Progenitor cell of endocrine pancreas (in vitro differentiated cells): ENCODE measurements at regions not wholly inside any gene's neighbourhood (a gene's known extent, or its start where the extent isn't known, plus 50 kb on each side); places are given as distances from the start of the nearest gene placed in this dataset.
"Not testable (repeated sequence)": the region's sequence is repeated elsewhere in the genome, so short reads cannot be mapped to it uniquely, and the experiment has no call there.

Experiments used
- DNase-seq: peaks from one replicate; pipeline ENCODE4 v3.0.0; 2021; ENCODE audit warnings: low spot score; ENCODE audit not compliant: unreplicated experiment
- H3K27ac Mint-ChIP-seq: 2 replicates; pipeline ENCODE4 v1.8.0; 2021; ENCODE audit warnings: mild to moderate bottlenecking, moderate library complexity, mixed read lengths
- H3K27me3 Mint-ChIP-seq: 2 replicates; pipeline ENCODE4 v1.8.0; 2021; ENCODE audit warnings: mixed read lengths
- H3K36me3 Mint-ChIP-seq: 2 replicates; pipeline ENCODE4 v1.8.0; 2022; ENCODE audit warnings: mixed read lengths; ENCODE audit not compliant: insufficient read depth
- H3K4me1 Mint-ChIP-seq: 2 replicates; pipeline ENCODE4 v1.8.0; 2021; ENCODE audit warnings: low read depth, mixed read lengths
- H3K4me3 Mint-ChIP-seq: 2 replicates; pipeline ENCODE4 v1.8.0; 2021; ENCODE audit warnings: low read depth, mild to moderate bottlenecking, moderate library complexity, mixed read lengths
- H3K9me3 Mint-ChIP-seq: 2 replicates; pipeline ENCODE4 v1.8.0; 2021; ENCODE audit warnings: low read depth, mixed read lengths
- TF ChIP-seq, protein P1 (sequence below): fragments of 200-600 bp; sonication (generic); IDR thresholded peaks from one replicate; pipeline ENCODE4 v1.5.0; 2021; ENCODE audit warnings: antibody characterized with exemption, mild to moderate bottlenecking; ENCODE audit not compliant: unreplicated experiment

DNA sequence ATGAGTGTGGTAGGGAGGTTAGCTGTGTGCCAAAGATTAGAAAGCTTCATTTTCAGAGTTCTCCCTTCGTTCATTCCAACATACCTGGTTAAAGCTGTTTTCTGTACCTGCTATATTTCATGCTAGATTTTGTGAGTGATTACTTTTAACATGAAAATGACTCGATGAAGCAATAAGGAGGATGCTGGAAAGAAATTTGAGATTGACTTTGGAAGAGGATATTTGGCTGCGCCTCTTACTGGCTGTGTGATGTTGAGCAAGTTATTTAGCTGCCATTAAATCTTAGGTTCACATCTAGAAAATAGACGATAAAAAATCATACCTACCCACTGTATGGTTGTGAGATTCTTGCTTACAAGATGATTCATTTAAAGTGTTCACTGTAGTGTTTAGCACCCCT lies 288.7 kb downstream of the ZIC4 start:
- no peak overlapping the region for H3K27ac Mint-ChIP-seq
- no peaks in the 10 kb centered on the region for H3K27me3 Mint-ChIP-seq
- no peak for DNase-seq
- TF ChIP-seq, protein P1, sequence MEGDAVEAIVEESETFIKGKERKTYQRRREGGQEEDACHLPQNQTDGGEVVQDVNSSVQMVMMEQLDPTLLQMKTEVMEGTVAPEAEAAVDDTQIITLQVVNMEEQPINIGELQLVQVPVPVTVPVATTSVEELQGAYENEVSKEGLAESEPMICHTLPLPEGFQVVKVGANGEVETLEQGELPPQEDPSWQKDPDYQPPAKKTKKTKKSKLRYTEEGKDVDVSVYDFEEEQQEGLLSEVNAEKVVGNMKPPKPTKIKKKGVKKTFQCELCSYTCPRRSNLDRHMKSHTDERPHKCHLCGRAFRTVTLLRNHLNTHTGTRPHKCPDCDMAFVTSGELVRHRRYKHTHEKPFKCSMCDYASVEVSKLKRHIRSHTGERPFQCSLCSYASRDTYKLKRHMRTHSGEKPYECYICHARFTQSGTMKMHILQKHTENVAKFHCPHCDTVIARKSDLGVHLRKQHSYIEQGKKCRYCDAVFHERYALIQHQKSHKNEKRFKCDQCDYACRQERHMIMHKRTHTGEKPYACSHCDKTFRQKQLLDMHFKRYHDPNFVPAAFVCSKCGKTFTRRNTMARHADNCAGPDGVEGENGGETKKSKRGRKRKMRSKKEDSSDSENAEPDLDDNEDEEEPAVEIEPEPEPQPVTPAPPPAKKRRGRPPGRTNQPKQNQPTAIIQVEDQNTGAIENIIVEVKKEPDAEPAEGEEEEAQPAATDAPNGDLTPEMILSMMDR: no peak
- H3K4me3 Mint-ChIP-seq: no peak overlapping the region
- H3K36me3 Mint-ChIP-seq: no peaks in the 10 kb centered on the region
- no peaks in the 10 kb centered on the region for H3K9me3 Mint-ChIP-seq
- H3K4me1 Mint-ChIP-seq: no peaks in the 10 kb centered on the region

DNA sequence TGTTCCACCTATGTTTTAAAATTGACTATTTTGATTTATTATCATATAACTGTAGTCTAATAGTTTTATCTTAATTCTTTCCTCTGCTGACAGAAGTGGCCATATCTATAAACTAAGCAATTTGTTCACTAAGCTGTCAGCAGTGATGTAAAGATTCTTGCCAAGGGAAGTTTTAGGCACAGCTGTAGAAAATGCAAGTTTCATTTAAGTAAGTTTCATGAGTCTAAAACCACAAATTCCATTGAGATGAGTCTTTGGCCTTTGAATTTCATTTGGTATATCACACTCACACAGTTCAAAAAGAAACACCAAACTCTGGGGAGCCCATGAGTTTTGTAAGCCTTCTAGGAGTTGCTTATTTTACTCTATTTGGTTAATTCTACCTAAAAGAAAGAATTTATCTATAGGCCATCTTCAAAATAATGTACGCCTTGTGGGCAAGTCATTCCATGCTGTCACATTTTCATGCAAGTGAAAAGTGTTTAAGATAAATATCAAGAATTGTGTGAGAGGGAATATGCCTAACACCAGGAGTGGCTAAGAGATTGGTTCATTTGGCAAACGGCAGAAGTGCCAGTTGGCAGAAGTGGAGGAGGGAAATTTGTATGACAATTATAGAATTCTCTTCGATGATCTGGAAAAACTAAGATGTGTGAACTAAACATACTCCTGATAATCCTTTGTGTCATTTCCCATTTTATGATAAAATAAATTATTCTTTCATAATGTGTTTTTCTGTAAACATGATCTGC lies 292.9 kb downstream of the ZIC4 start:
- Mint-ChIP-seq H3K4me3 (no peak overlapping the region), H3K4me1 (no peaks in the 10 kb centered on the region), H3K27ac (no peak overlapping the region), H3K9me3 (peaks cover 3% of the 10 kb centered on the region), H3K36me3 (no peaks in the 10 kb centered on the region), H3K27me3 (no peaks in the 10 kb centered on the region)
- TF ChIP-seq, protein P1: no peak
- no peak for DNase-seq

DNA sequence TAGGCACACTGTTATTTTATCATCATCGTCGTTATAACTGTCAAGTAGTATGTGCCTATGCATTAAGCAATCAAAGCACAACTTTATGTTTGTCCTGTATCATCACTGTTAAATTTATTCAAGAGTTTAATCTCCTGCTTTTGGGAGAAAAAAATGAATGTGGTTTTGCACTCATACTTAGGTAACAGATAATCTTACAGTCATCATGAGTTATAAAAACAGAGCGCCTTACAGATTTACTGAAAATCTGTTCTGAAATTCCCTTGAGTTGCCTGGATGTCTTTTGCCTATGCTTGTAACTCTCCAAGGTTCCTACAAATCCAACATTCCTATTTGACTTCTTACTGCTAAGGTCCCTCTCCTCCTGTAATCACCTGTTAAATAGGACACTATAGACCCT lies 307.3 kb downstream of the ZIC4 start:
- no peak for DNase-seq
- TF ChIP-seq, protein P1: no peak
- H3K4me1 Mint-ChIP-seq: no peaks in the 10 kb centered on the region
- no peak overlapping the region for H3K27ac Mint-ChIP-seq
- no peak overlapping the region for H3K4me3 Mint-ChIP-seq
- no peaks in the 10 kb centered on the region for H3K36me3 Mint-ChIP-seq
- peaks cover 11% of the 10 kb centered on the region for H3K9me3 Mint-ChIP-seq
- no peaks in the 10 kb centered on the region for H3K27me3 Mint-ChIP-seq

DNA sequence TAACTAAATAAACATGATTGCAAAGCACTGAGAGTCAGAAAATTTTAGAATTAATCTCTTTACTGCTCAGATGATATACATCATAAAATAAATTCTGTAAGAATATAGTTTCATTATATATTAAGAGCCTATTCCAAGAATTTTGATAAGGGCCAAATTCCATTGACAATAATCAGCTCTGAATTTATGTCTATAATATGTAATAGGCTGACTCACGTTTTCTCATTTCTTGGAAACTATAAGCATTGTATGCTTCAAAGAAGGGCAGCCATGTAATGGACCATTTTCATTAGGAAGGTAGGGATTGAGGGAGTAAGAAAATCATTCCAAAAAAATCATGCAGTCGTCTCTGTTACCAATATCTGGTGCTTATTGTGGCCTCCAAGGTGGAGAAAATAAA lies 315.9 kb downstream of the ZIC4 start:
- H3K4me1 Mint-ChIP-seq: peaks cover 4% of the 10 kb centered on the region
- DNase-seq: no peak
- H3K27me3 Mint-ChIP-seq: no peaks in the 10 kb centered on the region
- no peak overlapping the region for H3K4me3 Mint-ChIP-seq
- H3K27ac Mint-ChIP-seq: no peak overlapping the region
- H3K9me3 Mint-ChIP-seq: no peaks in the 10 kb centered on the region
- H3K36me3 Mint-ChIP-seq: no peaks in the 10 kb centered on the region
- TF ChIP-seq, protein P1: no peak

DNA sequence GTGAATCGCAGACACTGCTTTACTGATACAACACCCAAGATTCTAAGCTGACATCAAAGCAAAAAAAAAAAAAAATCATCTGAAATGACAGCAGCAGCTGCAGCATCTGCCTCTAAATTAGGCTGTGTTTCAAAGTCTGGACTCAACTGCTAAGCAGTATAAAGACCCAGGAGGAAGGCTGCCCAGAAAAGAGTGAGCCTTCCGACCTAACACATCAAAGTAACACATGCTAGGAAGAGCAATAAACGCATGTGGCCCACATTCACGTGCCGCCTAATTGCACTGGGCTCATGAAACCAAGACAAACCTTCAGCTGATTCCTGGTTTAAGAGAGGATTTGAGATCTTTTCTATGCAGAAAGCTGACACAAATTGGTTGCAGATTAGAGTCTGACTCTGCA lies 317.1 kb downstream of the ZIC4 start:
- TF ChIP-seq, protein P1: no peak
- no peaks in the 10 kb centered on the region for H3K36me3 Mint-ChIP-seq

DNA sequence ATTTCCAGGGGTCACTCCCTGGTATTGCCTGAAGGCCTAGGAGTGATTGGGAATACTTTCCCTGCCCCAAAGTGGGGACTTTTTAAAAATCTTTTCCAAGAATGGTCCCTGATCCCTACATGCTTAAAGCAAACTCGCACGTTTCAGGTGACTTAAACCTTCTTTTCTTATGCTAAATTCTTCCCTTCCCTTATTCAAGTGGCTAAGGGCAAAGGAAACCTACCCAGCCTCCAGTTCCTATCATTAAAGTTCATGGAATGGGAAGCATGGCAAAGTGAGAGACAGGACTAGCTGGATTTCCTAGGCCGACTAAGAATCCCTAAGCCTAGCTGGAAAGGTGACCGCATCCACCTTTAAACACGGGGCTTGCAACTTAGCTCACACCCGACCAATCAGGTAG lies 346.8 kb downstream of the ZIC4 start:
- not testable (repeated sequence) for DNase-seq, H3K4me3 Mint-ChIP-seq, H3K36me3 Mint-ChIP-seq, H3K27ac Mint-ChIP-seq, H3K27me3 Mint-ChIP-seq, H3K9me3 Mint-ChIP-seq, H3K4me1 Mint-ChIP-seq

More for the DNA sequence above, 317.1 kb downstream of the ZIC4 start:
- Mint-ChIP-seq H3K4me3 (no peak overlapping the region), H3K27me3 (no peaks in the 10 kb centered on the region), H3K4me1 (peaks cover 4% of the 10 kb centered on the region), H3K27ac (no peak overlapping the region), H3K9me3 (no peaks in the 10 kb centered on the region)
- no peak for DNase-seq
